ENCODE measurements at regions not wholly inside any gene's neighbourhood (a gene's known extent, or its start where the extent isn't known, plus 50 kb on each side); places are given as distances from the start of the nearest gene placed in this dataset.

DNA sequence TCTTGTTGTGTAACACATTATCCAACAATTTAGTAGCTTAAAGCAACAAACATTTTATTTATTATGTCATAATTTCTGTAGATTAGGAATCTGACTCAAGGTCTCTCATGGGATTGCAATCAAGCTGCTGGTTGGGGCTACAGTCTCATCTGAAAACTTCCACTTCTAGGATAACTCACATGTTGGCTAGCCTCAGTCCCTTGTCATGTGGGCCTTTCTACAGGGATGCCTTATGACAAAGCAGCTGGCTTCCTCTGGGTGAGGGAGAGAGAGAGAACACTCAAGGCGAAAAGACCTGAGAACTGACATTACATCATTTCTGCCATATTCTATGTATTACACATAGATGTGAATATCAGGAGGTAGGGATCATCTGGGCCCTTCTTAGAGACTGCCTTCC lies 317.9 kb upstream of the VRK2 start:
- Mint-ChIP-seq H3K9me3 (no peaks in the 10 kb centered on the region), H3K4me1 (no peaks in the 10 kb centered on the region), H3K4me3 (no peak overlapping the region), H3K27me3 (no peaks in the 10 kb centered on the region), H3K27ac (no peak overlapping the region), H3K36me3 (no peaks in the 10 kb centered on the region)

DNA sequence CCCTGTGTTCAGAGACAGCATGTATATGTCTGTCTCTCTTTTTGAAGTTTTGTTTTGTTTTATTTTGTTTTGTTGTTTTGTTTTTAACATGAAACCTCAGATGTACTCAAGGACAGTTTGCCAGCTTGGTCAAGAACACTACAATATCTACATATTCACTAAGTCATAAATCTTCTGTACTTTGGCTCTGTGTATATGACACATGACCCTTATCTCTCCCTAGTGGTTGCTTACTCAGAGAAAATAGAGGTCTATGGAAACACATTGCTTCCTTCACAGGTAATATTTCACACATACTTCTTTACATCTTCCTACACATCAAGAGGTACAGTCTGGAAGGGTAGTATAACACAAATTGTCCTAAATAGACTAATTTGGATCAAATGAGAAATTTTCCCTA lies 312.6 kb upstream of the VRK2 start:
- Mint-ChIP-seq H3K27me3 (peaks cover 2% of the 10 kb centered on the region), H3K9me3 (no peaks in the 10 kb centered on the region), H3K27ac (no peak overlapping the region), H3K4me3 (no peak overlapping the region), H3K36me3 (no peaks in the 10 kb centered on the region), H3K4me1 (no peaks in the 10 kb centered on the region)

DNA sequence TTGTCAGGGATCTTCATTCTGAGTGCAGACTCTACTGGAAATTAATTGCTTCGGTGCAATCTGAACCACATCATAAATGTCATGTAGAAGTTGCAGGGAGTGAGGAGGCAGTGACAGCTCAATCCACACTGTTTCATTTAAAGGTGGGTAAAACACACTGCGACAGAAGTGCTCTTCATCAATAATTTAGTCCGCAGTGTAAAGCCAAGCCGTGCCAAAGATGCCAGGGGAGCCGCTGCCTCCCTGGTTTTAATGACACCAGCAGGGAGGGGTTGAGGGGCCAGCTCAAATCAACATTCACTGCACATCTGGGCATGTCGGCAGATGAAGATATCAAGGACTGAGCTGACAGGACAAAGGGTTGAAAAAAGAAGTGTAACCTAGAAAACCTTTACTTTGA lies 305.7 kb upstream of the VRK2 start:
- no peaks in the 10 kb centered on the region for H3K4me1 Mint-ChIP-seq
- no peak overlapping the region for H3K27ac Mint-ChIP-seq
- H3K36me3 Mint-ChIP-seq, result no peaks in the 10 kb centered on the region
- no peaks in the 10 kb centered on the region for H3K9me3 Mint-ChIP-seq
- no peak overlapping the region for H3K4me3 Mint-ChIP-seq
- H3K27me3 Mint-ChIP-seq, result no peaks in the 10 kb centered on the region

DNA sequence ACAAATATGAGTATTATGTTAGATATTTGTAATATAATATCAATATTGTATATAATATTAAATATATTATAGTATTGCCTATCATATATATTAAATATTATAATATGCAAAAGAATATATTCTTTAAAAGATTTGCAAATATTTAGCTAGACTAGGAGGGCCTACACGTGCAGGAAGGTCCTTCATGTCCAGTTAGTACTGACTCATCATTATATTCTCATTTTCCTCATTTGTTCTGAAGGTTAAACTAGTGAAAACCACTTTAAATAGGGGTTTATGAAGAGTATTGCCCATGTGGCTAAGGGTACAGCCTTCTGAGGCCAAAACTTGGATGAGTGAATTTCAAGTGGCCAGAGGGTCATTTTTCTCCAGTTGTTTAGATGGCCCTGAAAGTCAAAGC lies 293.0 kb upstream of the VRK2 start:
- no peak overlapping the region for H3K4me3 Mint-ChIP-seq
- H3K4me1 Mint-ChIP-seq, result no peaks in the 10 kb centered on the region
- peaks cover 3% of the 10 kb centered on the region for H3K27me3 Mint-ChIP-seq
- H3K36me3 Mint-ChIP-seq, result no peaks in the 10 kb centered on the region
- H3K27ac Mint-ChIP-seq, result no peak overlapping the region
- H3K9me3 Mint-ChIP-seq, result no peaks in the 10 kb centered on the region

DNA sequence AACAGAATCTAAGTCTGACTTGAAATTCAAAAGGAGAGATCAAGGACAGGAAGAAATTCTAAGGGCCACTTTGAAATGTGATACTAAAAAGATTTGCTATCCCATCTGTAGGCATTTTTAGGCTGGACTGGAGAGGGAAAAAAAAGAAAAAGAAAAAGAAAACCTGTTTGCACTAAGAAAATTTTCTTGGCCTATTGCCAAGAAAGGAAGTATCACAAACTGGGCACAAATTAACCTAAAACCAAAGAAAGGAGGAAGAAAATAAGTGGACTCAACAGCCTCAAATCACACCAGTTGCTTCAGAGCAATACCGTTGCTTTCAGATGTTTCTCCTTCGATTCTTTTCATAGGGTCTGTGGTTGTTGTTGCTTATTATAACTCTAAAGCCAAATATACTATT lies 287.9 kb upstream of the VRK2 start:
- Mint-ChIP-seq H3K4me1 (no peaks in the 10 kb centered on the region), H3K27me3 (peaks cover 2% of the 10 kb centered on the region), H3K9me3 (no peaks in the 10 kb centered on the region), H3K4me3 (no peak overlapping the region), H3K27ac (no peak overlapping the region), H3K36me3 (no peaks in the 10 kb centered on the region)

DNA sequence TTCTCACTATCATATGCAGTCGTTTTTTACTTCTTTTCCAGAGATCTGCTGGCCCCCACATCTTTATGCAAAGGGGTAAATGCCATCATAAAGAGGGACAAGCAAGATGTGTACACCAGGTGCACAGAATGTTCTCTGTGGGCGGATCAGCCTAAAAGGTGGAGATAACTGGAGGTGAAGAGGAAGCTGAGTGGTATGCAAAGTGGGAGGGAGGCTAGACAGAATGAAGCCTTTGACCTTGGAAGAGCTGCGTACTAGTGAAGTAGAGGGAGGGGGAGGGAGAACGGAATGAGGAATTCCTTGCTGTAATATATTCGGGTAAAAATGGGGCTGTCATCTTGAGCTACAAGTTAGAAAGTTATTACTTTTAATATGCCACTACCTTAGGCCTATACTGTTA lies 287.5 kb upstream of the VRK2 start:
- H3K36me3 Mint-ChIP-seq, result no peaks in the 10 kb centered on the region
- H3K4me1 Mint-ChIP-seq, result no peaks in the 10 kb centered on the region
- H3K9me3 Mint-ChIP-seq, result no peaks in the 10 kb centered on the region
- H3K27me3 Mint-ChIP-seq, result peaks cover 2% of the 10 kb centered on the region
- H3K27ac Mint-ChIP-seq, result no peak overlapping the region
- no peak overlapping the region for H3K4me3 Mint-ChIP-seq

DNA sequence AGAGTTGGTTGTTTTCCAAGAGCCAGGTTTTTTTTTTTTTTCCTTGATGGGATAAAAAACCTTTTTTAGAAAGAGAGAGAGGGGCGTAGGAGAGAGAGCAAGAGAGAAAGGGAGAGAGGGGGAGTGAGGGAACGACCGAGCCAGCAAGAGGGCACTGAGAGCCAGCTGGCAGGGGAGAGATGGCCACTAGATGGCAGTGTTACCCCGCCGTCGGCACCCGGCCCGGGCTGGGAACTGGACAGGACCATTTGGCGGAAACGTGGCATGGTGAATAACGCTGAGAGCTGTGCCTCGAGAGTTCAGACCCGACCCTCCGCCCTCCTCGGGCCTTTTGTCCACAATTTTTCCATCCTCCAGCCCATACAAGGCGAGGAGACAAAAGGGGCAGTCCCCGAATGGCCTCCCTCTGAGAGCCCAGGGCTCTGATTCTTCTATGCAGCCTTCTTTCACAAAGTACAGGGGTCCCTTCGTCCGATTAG lies 286.7 kb upstream of the VRK2 start:
- H3K27ac Mint-ChIP-seq, result no peak overlapping the region
- no peaks in the 10 kb centered on the region for H3K9me3 Mint-ChIP-seq
- no peaks in the 10 kb centered on the region for H3K4me1 Mint-ChIP-seq
- H3K4me3 Mint-ChIP-seq, result no peak overlapping the region
- H3K27me3 Mint-ChIP-seq, result peaks cover 2% of the 10 kb centered on the region
- no peaks in the 10 kb centered on the region for H3K36me3 Mint-ChIP-seq

DNA sequence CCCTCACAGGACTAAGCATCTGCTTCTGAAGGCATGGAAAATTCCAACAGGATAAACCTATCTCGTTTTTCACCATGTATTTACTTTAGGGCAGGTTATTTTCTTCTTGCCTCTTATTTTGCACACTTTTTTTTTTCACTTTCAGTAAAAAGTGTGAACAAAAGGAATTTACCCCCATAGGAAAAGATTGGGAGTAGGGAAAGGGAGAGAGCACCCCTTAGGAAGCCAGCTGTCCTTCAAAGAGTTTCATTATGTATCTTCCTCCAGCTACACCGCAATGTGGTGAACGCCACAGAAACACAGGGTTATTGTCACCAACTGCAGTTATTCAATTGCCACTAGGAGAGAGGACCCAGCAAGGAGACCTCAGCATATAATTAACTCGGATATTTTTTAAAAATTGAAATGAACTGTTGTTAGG lies 286.2 kb upstream of the VRK2 start:
- H3K4me1 Mint-ChIP-seq, result no peaks in the 10 kb centered on the region
- H3K27me3 Mint-ChIP-seq, result peaks cover 2% of the 10 kb centered on the region
- no peaks in the 10 kb centered on the region for H3K9me3 Mint-ChIP-seq
- no peaks in the 10 kb centered on the region for H3K36me3 Mint-ChIP-seq
- no peak overlapping the region for H3K27ac Mint-ChIP-seq
- no peak overlapping the region for H3K4me3 Mint-ChIP-seq

DNA sequence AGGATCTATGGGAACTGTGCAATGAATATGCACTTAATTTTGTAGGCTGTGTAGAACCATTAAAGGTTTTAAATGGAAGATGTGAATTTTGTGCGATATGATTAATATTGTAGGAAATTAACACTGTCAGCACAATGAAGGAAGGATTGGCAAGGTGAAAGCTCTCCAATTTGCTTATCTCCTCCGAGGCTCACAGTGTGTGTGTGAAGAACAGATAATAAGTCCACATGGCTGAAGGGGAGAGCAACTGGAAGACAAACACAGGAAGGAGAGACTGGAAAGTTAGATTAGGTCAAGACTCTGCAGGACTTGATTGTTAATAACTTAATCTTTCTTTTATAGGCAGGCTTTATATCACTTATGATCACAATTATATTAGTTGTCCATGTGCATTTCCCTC lies 269.7 kb upstream of the VRK2 start:
- peaks cover 2% of the 10 kb centered on the region for H3K36me3 Mint-ChIP-seq
- H3K27ac Mint-ChIP-seq, result no peak overlapping the region
- H3K27me3 Mint-ChIP-seq, result no peaks in the 10 kb centered on the region

DNA sequence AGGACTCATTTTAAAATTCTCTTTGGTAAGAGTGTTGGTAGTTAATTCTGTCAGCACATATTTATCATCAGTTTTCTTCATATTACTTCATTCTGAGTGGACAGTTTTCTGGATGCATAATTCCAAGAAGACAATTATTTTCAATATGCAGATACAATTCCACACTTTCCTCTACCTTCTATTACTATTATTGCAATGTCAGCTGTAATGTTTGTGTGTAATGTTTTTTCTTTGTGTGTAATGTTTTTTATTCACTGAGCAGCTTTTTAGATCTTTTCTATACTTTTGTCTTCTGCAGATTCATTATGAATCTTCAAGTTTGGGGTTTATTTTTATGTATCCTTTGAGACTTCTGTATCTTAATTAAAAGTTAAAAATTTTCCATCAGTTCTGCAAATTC lies 264.0 kb upstream of the VRK2 start:
- H3K36me3 Mint-ChIP-seq, result peaks cover 2% of the 10 kb centered on the region
- H3K9me3 Mint-ChIP-seq, result no peaks in the 10 kb centered on the region
- no peak overlapping the region for H3K27ac Mint-ChIP-seq
- H3K4me3 Mint-ChIP-seq, result no peak overlapping the region
- no peaks in the 10 kb centered on the region for H3K27me3 Mint-ChIP-seq
- H3K4me1 Mint-ChIP-seq, result no peaks in the 10 kb centered on the region

More for the DNA sequence above, 269.7 kb upstream of the VRK2 start:
- no peak overlapping the region for H3K4me3 Mint-ChIP-seq
- H3K9me3 Mint-ChIP-seq, result no peaks in the 10 kb centered on the region
- no peaks in the 10 kb centered on the region for H3K4me1 Mint-ChIP-seq

DNA sequence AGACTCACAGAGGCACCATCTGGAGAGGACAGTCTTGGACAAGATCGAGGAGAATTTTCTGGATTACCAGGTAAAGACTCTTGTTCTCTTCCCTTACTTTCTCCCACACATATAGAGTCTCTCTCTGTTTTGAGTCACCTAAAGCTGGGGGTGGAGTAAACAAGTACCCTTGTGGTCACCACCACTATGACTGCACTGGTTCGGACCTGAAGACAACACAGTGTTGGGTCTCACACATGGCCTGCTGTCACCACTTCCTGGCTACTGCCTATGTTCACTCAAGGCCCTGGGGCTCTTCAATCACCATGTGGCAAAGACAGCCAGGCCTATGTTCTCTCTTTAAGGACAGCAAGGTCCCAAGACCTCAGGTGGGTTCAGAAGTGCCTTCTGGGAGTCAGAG lies 253.3 kb upstream of the VRK2 start:
- H3K4me3 Mint-ChIP-seq, result no peak overlapping the region
- H3K27ac Mint-ChIP-seq, result no peak overlapping the region
- no peaks in the 10 kb centered on the region for H3K4me1 Mint-ChIP-seq
- no peaks in the 10 kb centered on the region for H3K36me3 Mint-ChIP-seq
- peaks cover 14% of the 10 kb centered on the region for H3K9me3 Mint-ChIP-seq
- H3K27me3 Mint-ChIP-seq, result peaks cover 1% of the 10 kb centered on the region

DNA sequence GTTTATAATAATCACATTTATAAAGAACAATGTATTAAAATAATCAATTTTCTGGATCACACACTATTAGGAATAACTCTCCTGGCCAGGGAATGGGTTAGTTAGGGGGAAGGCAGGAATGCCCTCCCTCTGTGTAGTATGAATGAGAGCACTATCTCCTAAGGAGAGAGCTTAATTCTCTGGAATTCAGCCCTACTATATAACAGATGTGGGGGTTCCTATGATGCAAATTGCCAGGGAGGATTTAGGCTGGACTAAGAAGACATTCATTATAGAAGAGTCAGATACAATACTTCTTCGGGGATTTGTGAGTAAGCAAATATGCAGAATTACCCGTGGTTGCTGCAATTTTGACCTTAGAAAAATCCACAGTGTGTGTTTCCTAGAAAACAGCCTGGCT lies 250.1 kb upstream of the VRK2 start:
- no peaks in the 10 kb centered on the region for H3K36me3 Mint-ChIP-seq
- H3K27me3 Mint-ChIP-seq, result peaks cover 1% of the 10 kb centered on the region
- H3K27ac Mint-ChIP-seq, result no peak overlapping the region
- no peak overlapping the region for H3K4me3 Mint-ChIP-seq
- H3K9me3 Mint-ChIP-seq, result peaks cover 16% of the 10 kb centered on the region
- H3K4me1 Mint-ChIP-seq, result no peaks in the 10 kb centered on the region

DNA sequence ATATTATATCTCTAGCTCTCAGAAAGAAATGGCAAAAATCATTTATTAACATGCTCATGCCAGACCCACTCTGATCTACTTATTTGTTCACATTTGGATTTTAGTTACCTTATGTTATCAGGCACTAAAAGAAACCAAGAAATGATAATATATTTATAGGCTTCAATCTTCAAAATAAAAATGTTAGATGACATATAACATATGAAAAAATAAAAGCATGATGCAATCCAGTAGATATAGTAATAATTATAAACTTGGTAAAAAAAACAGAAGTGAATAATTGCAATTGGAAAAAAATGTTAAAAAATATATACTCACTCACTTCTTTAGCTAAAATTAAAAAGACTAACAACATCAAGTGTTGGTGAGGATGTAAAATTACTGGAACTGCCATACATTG lies 248.3 kb upstream of the VRK2 start:
- no peaks in the 10 kb centered on the region for H3K36me3 Mint-ChIP-seq
- peaks cover 1% of the 10 kb centered on the region for H3K27me3 Mint-ChIP-seq
- no peak overlapping the region for H3K4me3 Mint-ChIP-seq
- no peak overlapping the region for H3K27ac Mint-ChIP-seq
- H3K4me1 Mint-ChIP-seq, result no peaks in the 10 kb centered on the region
- peaks cover 10% of the 10 kb centered on the region for H3K9me3 Mint-ChIP-seq

DNA sequence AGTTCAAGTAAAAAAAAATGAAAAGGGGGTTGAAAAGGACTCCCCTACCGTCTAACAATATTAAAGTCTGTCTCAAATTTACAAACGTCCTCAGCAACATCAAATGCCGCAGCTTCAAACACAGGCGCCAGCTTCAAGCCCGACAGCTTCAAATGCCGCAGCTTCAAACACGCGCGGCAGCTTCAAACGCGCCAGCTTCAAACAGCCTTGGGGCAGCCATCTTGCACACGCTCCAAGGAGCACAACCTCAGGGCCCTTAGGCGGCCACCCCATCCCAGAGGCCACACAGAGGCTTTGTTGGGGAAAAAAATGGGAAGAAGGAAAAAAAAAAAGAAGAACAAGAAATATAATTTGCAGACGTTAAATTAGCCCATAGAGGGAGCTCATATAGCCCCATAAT lies 244.4 kb upstream of the VRK2 start:
- Mint-ChIP-seq H3K27ac (no peak overlapping the region), H3K4me1 (no peaks in the 10 kb centered on the region), H3K4me3 (no peak overlapping the region), H3K9me3 (peaks cover 10% of the 10 kb centered on the region), H3K27me3 (no peaks in the 10 kb centered on the region), H3K36me3 (no peaks in the 10 kb centered on the region)

DNA sequence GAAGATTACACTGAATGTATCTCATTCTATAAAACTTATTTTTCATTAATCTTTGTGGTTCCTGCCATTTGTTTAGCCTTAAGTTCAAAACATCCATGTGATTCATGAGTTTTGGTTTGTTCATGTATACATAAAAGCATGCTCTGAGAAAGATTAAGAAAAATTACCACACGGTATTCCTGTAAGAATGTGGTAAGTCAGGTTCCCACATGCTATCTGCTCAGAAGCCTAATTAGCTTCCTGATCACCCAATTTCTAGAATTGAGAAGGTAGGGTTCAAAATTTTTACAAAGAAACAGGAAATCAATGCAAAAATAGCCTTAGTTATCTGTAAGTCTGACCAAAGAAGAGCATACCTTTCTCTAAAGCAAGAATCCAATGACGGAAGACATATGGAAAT lies 241.6 kb upstream of the VRK2 start:
- Mint-ChIP-seq H3K4me1 (no peaks in the 10 kb centered on the region), H3K27me3 (no peaks in the 10 kb centered on the region), H3K36me3 (no peaks in the 10 kb centered on the region), H3K9me3 (no peaks in the 10 kb centered on the region), H3K4me3 (no peak overlapping the region), H3K27ac (no peak overlapping the region)

DNA sequence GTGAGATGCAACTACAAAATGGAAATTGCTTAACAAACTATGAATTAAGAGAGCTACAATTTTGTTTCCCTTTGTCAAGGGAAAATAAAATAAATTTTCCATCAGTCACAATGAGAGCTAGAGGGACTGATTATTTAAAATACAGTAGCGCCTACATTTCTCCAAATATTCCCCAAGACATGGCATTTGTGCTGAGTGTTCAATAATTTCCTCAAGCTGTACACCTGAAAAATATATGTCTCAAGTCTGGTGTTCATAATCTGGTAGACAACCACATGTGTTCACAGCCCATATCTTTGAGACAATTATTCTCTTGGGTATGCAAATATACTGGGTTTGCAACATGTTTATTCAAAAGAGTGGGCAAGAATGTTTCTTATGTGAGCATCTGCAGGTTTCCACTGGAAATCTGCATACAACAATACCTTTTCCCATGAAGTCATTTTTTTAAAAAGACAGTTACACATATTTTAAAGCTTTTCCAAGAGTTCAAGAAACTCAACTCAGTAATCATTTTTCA lies 240.1 kb upstream of the VRK2 start:
- no peak overlapping the region for H3K27ac Mint-ChIP-seq
- no peaks in the 10 kb centered on the region for H3K9me3 Mint-ChIP-seq
- no peaks in the 10 kb centered on the region for H3K27me3 Mint-ChIP-seq
- H3K4me1 Mint-ChIP-seq, result no peaks in the 10 kb centered on the region
- H3K36me3 Mint-ChIP-seq, result no peaks in the 10 kb centered on the region
- H3K4me3 Mint-ChIP-seq, result no peak overlapping the region

DNA sequence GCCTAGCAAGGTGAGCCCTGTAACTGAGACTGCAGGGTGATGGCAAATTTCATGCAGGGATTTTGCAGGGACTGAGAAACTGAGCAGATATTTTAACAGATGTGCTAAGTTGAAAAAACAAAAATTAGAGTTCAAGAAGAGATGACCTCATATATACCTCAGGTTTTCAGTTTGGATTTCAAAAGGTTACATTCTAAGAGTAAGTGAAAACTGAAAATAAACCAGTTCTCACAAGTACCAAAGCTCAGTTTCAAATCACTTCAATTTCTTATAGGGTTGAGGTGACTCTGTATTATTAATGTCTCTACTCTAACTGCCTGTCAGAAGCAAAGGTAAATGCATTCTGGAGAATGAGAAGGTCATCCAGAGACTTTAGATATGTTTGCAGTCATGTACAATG lies 237.4 kb upstream of the VRK2 start:
- Mint-ChIP-seq H3K4me3 (no peak overlapping the region), H3K4me1 (no peaks in the 10 kb centered on the region), H3K9me3 (no peaks in the 10 kb centered on the region), H3K27ac (no peak overlapping the region), H3K36me3 (no peaks in the 10 kb centered on the region), H3K27me3 (no peaks in the 10 kb centered on the region)

Data from activated naive CD4-positive, alpha-beta T cell treated with anti-CD3 and anti-CD28 coated beads, Interleukin-2, amount 50 U/mL, for 24 hours (primary cell).